DOHH2 (cell line): ENCODE measurements at regions not wholly inside any gene's neighbourhood (a gene's known extent, or its start where the extent isn't known, plus 50 kb on each side); places are given as distances from the start of the nearest gene placed in this dataset.

Experiments used
- EZH2phosphoT487 ChIP-seq: fragments of 200-600 bp; sonication (generic); IDR thresholded peaks from 2 replicates; pipeline ENCODE4 v1.6.1; 2017; ENCODE audit warnings: borderline replicate concordance, mild to moderate bottlenecking, antibody characterized with exemption, low read length, moderate library complexity, mixed read lengths
- TF ChIP-seq, protein P1 (sequence below): fragments of 200-600 bp; sonication (generic); IDR thresholded peaks from one replicate; pipeline ENCODE4 v1.5.1; 2014; ENCODE audit warnings: antibody characterized with exemption, mild to moderate bottlenecking, low read depth, low read length; ENCODE audit not compliant: poor library complexity, severe bottlenecking

DNA sequence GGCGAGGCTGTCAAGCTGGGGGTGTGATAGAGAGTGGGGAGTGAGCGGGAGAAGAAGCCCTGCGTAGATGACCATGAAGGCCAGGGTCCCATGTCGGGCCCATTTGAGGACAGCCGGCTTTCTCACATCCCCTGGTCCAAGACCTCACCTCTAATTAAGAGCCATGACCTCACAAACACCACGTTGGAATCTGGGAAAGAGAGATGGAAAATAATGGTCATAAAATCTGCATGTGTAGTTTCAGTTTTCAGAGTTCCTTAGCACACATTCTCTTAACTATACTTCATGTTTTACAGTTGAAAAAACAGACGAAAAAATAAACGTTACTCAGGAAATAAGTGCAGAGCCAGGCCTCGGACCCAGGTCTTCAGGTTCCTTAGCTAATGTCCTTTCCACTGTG is 244.8 kb upstream of the SIX2 start:
- TF ChIP-seq, protein P1, sequence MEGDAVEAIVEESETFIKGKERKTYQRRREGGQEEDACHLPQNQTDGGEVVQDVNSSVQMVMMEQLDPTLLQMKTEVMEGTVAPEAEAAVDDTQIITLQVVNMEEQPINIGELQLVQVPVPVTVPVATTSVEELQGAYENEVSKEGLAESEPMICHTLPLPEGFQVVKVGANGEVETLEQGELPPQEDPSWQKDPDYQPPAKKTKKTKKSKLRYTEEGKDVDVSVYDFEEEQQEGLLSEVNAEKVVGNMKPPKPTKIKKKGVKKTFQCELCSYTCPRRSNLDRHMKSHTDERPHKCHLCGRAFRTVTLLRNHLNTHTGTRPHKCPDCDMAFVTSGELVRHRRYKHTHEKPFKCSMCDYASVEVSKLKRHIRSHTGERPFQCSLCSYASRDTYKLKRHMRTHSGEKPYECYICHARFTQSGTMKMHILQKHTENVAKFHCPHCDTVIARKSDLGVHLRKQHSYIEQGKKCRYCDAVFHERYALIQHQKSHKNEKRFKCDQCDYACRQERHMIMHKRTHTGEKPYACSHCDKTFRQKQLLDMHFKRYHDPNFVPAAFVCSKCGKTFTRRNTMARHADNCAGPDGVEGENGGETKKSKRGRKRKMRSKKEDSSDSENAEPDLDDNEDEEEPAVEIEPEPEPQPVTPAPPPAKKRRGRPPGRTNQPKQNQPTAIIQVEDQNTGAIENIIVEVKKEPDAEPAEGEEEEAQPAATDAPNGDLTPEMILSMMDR: no peak
- TF ChIP-seq EZH2phosphoT487: no peak
